MCF 10A (cell line): ENCODE measurements at regions not wholly inside any gene's neighbourhood (a gene's known extent, or its start where the extent isn't known, plus 50 kb on each side); places are given as distances from the start of the nearest gene placed in this dataset.

Source experiments
- BruUV-seq: library from RNA; stranded (reverse); fragments of 400-500 nt; replicated peaks from 2 replicates; lab custom pipeline; 2021; lab: Mats Ljungman, UMichigan
- CTCF ChIA-PET: fragments of 300-600 bp; sonication (Branson Sonifier 250); formaldehyde crosslinking; extraction: SDS; loops from one replicate; lab custom pipeline; 2021; ENCODE audit warnings: antibody characterized with exemption, inconsistent platforms; lab: Yijun Ruan, JAX
- POLR2A ChIA-PET: fragments of 300-600, 350-650 bp; sonication (Branson Sonifier 250); formaldehyde crosslinking; extraction: SDS; loops from one replicate; lab custom pipeline; 2020; ENCODE audit warnings: antibody characterized with exemption, inconsistent platforms; lab: Yijun Ruan, JAX
- DNase-seq: peaks from one replicate; pipeline ENCODE4 v3.0.0-alpha.2; 2018; ENCODE audit not compliant: unreplicated experiment
- H3K27ac Mint-ChIP-seq: one replicate; pipeline ENCODE4 v1.8.0; 2022; ENCODE audit warnings: mild to moderate bottlenecking, low read depth, mixed read lengths; ENCODE audit not compliant: unreplicated experiment
- H3K27me3 Mint-ChIP-seq: one replicate; pipeline ENCODE4 v1.8.0; 2022; ENCODE audit warnings: mixed read lengths; ENCODE audit not compliant: insufficient read depth, unreplicated experiment
- H3K36me3 Mint-ChIP-seq: one replicate; pipeline ENCODE4 v1.8.0; 2022; ENCODE audit warnings: mild to moderate bottlenecking, moderate library complexity, mixed read lengths; ENCODE audit not compliant: insufficient read depth, unreplicated experiment
- H3K4me1 Mint-ChIP-seq: one replicate; pipeline ENCODE4 v1.8.0; 2022; ENCODE audit warnings: mixed read lengths; ENCODE audit not compliant: insufficient read depth, unreplicated experiment
- H3K4me3 Mint-ChIP-seq: one replicate; pipeline ENCODE4 v1.8.0; 2022; ENCODE audit warnings: mild to moderate bottlenecking, moderate library complexity, mixed read lengths; ENCODE audit not compliant: unreplicated experiment
- H3K9me3 Mint-ChIP-seq: one replicate; pipeline ENCODE4 v1.8.0; 2022; ENCODE audit warnings: mixed read lengths; ENCODE audit not compliant: unreplicated experiment
- CTCF ChIP-seq: fragments of 200-600 bp; IDR thresholded peaks from one replicate; pipeline ENCODE4 v1.8.0; 2022; ENCODE audit warnings: antibody characterized with exemption, mild to moderate bottlenecking; ENCODE audit not compliant: unreplicated experiment
- intact Hi-C: fragments of 100-400 bp; cut with micrococcal nuclease; formaldehyde crosslinking; loops from 2 replicates; pipeline ENCODE4 v1.14.1; 2022

- POLR2A ChIA-PET, result no interaction called here
- no TSS peak for BruUV-seq
These were observed 288.8 kb downstream of the FOXL1 start for GRCh38 chr16:86866986-86867722.

GRCh38 chr16:86868070-86868469 is 289.7 kb downstream of the FOXL1 start:
- CTCF ChIA-PET, result interaction anchor here (0.8 kb wide), 1 partner anchor 545 kb away, joined by 4 read pairs; no protein-coding TSS in a partner anchor
- Mint-ChIP-seq H3K36me3 (no peaks in the 10 kb centered on the region), H3K27ac (no peak overlapping the region), H3K4me1 (no peaks in the 10 kb centered on the region), H3K4me3 (no peak overlapping the region), H3K9me3 (no peaks in the 10 kb centered on the region), H3K27me3 (peaks cover 11% of the 10 kb centered on the region)
- intact Hi-C loops, result no loop called here
- DNase-seq, result no peak
- POLR2A ChIA-PET, result no interaction called here
- no TSS peak for BruUV-seq
- no peak for TF ChIP-seq CTCF

More at GRCh38 chr16:86866986-86867722, 288.8 kb downstream of the FOXL1 start:
- intact Hi-C loops, result no loop called here
- Mint-ChIP-seq H3K27me3 (peaks cover 11% of the 10 kb centered on the region), H3K4me3 (no peak overlapping the region), H3K4me1 (no peaks in the 10 kb centered on the region), H3K9me3 (no peaks in the 10 kb centered on the region), H3K27ac (no peak overlapping the region), H3K36me3 (no peaks in the 10 kb centered on the region)
- CTCF ChIA-PET, result interaction anchor here (0.6 to 0.8 kb wide), 2 partner anchors 21 to 545 kb away, joined by 3 to 4 read pairs; no protein-coding TSS in a partner anchor
- no peak for DNase-seq
- no peak for TF ChIP-seq CTCF

GRCh38 chr16:86868786-86869185 is 290.4 kb downstream of the FOXL1 start:
- intact Hi-C loops, result no loop called here
- no TSS peak for BruUV-seq
- Mint-ChIP-seq H3K9me3 (no peaks in the 10 kb centered on the region), H3K27ac (no peak overlapping the region), H3K36me3 (no peaks in the 10 kb centered on the region), H3K4me1 (no peaks in the 10 kb centered on the region), H3K27me3 (peaks cover 11% of the 10 kb centered on the region), H3K4me3 (no peak overlapping the region)
- DNase-seq, result no peak
- CTCF ChIA-PET, result no interaction called here
- POLR2A ChIA-PET, result no interaction called here
- TF ChIP-seq CTCF, result no peak

GRCh38 chr16:86869288-86870022 is 291.1 kb downstream of the FOXL1 start:
- CTCF ChIA-PET, result interaction anchor here (0.7 kb wide), 1 partner anchor 305 kb away, joined by 3 read pairs; no protein-coding TSS in a partner anchor
- no peaks in the 10 kb centered on the region for H3K9me3 Mint-ChIP-seq
- intact Hi-C loops, result loop anchor here (5.0 kb wide), 1 partner anchor 302 kb away; the partner anchor contains the start of gene FOXC2
- no peak overlapping the region for H3K27ac Mint-ChIP-seq
- H3K4me1 Mint-ChIP-seq, result no peaks in the 10 kb centered on the region
- BruUV-seq, result no TSS peak
- H3K27me3 Mint-ChIP-seq, result peaks cover 11% of the 10 kb centered on the region
- TF ChIP-seq CTCF, result no peak
- POLR2A ChIA-PET, result no interaction called here
- DNase-seq, result no peak
- H3K4me3 Mint-ChIP-seq, result no peak overlapping the region
- no peaks in the 10 kb centered on the region for H3K36me3 Mint-ChIP-seq
